HEK293 (cell line): ENCODE measurements at regions not wholly inside any gene's neighbourhood (a gene's known extent, or its start where the extent isn't known, plus 50 kb on each side); places are given as distances from the start of the nearest gene placed in this dataset.

Experiments used
- GLI2 ChIP-seq: fragments of 450-650 bp; formaldehyde crosslinking; IDR thresholded peaks from 2 replicates; pipeline ENCODE4; 2017; ENCODE audit warnings: missing biosample characterization, missing genetic modification characterization, low read depth, borderline replicate concordance
- KLF10 ChIP-seq: fragments of 450-650 bp; IDR thresholded peaks from 2 replicates; pipeline ENCODE4 v1.5.1; 2018; ENCODE audit warnings: missing biosample characterization, mild to moderate bottlenecking, missing genetic modification characterization
- PRDM1 ChIP-seq: fragments of 450-650 bp; formaldehyde crosslinking; IDR thresholded peaks from 2 replicates; pipeline ENCODE4; 2016; ENCODE audit warnings: missing biosample characterization, missing genetic modification characterization
- ZNF146 ChIP-seq: fragments of 450-650 bp; formaldehyde crosslinking; IDR thresholded peaks from 2 replicates; pipeline ENCODE4 v1.5.1; 2016; ENCODE audit warnings: missing biosample characterization, missing genetic modification characterization
- ZNF548 ChIP-seq: fragments of 450-650 bp; formaldehyde crosslinking; IDR thresholded peaks from 2 replicates; pipeline ENCODE4 v1.5.1; 2016; ENCODE audit warnings: missing biosample characterization, missing genetic modification characterization
- ZNF707 ChIP-seq: fragments of 450-650 bp; formaldehyde crosslinking; IDR thresholded peaks from 2 replicates; pipeline ENCODE4 v1.5.1; 2016; ENCODE audit warnings: missing biosample characterization, missing genetic modification characterization
- TF ChIP-seq, protein P1 (sequence below): fragments of 450-650 bp; formaldehyde crosslinking; IDR thresholded peaks from 2 replicates; pipeline ENCODE4 v1.5.1; 2016; ENCODE audit warnings: missing biosample characterization, missing genetic modification characterization
- TF ChIP-seq, protein P2 (sequence below): fragments of 450-650 bp; formaldehyde crosslinking; IDR thresholded peaks from 2 replicates; pipeline ENCODE4 v1.5.1; 2016; ENCODE audit warnings: missing biosample characterization, missing genetic modification characterization, borderline replicate concordance
- TF ChIP-seq, protein P3 (sequence below): fragments of 450-650 bp; IDR thresholded peaks from 2 replicates; pipeline ENCODE4 v1.5.1; 2018; ENCODE audit warnings: missing biosample characterization, mild to moderate bottlenecking, missing genetic modification characterization
- TF ChIP-seq, protein P4 (sequence below): fragments of 450-650 bp; formaldehyde crosslinking; IDR thresholded peaks from 2 replicates; pipeline ENCODE4 v1.5.1; 2016; ENCODE audit warnings: missing biosample characterization, missing genetic modification characterization
- TF ChIP-seq, protein P5 (sequence below): fragments of 450-650 bp; formaldehyde crosslinking; IDR thresholded peaks from 2 replicates; pipeline ENCODE4 v1.5.1; 2016; ENCODE audit warnings: missing biosample characterization, missing genetic modification characterization

DNA sequence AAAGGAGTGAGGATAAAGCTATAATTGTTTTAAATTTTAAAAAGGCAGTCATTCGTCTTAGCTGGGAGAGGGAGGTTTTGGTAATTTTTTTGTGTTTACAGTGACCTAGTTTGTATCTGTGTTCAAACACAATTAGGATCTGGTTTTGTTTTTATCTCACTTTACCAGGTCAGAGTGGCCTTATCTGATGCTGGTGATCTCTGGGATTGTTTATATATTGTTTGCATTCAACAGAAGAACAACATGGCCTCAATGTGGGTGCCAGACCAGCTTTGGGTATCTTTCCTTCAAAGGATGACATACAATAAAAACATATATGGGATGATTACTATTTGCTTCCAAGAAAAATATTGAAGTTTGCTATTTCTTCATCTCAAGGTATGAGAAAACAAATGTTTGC, 272.2 kb upstream of the UGT8 start:
- TF ChIP-seq PRDM1 (tag by site-specific recombination) (no peak), ZNF146 (tag by site-specific recombination) (no peak), ZNF548 (tag by site-specific recombination) (no peak), ZNF707 (tag by site-specific recombination) (no peak), GLI2 (tag by site-specific recombination) (no peak), KLF10 (tag by site-specific recombination) (no peak)
- TF ChIP-seq, protein P1, sequence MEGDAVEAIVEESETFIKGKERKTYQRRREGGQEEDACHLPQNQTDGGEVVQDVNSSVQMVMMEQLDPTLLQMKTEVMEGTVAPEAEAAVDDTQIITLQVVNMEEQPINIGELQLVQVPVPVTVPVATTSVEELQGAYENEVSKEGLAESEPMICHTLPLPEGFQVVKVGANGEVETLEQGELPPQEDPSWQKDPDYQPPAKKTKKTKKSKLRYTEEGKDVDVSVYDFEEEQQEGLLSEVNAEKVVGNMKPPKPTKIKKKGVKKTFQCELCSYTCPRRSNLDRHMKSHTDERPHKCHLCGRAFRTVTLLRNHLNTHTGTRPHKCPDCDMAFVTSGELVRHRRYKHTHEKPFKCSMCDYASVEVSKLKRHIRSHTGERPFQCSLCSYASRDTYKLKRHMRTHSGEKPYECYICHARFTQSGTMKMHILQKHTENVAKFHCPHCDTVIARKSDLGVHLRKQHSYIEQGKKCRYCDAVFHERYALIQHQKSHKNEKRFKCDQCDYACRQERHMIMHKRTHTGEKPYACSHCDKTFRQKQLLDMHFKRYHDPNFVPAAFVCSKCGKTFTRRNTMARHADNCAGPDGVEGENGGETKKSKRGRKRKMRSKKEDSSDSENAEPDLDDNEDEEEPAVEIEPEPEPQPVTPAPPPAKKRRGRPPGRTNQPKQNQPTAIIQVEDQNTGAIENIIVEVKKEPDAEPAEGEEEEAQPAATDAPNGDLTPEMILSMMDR (tag by site-specific recombination) = no peak
- TF ChIP-seq, protein P2, sequence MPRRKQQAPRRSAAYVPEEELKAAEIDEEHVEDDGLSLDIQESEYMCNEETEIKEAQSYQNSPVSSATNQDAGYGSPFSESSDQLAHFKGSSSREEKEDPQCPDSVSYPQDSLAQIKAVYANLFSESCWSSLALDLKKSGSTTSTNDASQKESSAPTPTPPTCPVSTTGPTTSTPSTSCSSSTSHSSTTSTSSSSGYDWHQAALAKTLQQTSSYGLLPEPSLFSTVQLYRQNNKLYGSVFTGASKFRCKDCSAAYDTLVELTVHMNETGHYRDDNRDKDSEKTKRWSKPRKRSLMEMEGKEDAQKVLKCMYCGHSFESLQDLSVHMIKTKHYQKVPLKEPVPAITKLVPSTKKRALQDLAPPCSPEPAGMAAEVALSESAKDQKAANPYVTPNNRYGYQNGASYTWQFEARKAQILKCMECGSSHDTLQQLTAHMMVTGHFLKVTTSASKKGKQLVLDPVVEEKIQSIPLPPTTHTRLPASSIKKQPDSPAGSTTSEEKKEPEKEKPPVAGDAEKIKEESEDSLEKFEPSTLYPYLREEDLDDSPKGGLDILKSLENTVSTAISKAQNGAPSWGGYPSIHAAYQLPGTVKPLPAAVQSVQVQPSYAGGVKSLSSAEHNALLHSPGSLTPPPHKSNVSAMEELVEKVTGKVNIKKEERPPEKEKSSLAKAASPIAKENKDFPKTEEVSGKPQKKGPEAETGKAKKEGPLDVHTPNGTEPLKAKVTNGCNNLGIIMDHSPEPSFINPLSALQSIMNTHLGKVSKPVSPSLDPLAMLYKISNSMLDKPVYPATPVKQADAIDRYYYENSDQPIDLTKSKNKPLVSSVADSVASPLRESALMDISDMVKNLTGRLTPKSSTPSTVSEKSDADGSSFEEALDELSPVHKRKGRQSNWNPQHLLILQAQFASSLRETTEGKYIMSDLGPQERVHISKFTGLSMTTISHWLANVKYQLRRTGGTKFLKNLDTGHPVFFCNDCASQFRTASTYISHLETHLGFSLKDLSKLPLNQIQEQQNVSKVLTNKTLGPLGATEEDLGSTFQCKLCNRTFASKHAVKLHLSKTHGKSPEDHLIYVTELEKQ = no peak
- TF ChIP-seq, protein P3, sequence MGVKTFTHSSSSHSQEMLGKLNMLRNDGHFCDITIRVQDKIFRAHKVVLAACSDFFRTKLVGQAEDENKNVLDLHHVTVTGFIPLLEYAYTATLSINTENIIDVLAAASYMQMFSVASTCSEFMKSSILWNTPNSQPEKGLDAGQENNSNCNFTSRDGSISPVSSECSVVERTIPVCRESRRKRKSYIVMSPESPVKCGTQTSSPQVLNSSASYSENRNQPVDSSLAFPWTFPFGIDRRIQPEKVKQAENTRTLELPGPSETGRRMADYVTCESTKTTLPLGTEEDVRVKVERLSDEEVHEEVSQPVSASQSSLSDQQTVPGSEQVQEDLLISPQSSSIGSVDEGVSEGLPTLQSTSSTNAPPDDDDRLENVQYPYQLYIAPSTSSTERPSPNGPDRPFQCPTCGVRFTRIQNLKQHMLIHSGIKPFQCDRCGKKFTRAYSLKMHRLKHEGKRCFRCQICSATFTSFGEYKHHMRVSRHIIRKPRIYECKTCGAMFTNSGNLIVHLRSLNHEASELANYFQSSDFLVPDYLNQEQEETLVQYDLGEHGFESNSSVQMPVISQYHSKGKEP (tag by site-specific recombination) = no peak
- TF ChIP-seq, protein P4, sequence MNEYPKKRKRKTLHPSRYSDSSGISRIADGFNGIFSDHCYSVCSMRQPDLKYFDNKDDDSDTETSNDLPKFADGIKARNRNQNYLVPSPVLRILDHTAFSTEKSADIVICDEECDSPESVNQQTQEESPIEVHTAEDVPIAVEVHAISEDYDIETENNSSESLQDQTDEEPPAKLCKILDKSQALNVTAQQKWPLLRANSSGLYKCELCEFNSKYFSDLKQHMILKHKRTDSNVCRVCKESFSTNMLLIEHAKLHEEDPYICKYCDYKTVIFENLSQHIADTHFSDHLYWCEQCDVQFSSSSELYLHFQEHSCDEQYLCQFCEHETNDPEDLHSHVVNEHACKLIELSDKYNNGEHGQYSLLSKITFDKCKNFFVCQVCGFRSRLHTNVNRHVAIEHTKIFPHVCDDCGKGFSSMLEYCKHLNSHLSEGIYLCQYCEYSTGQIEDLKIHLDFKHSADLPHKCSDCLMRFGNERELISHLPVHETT (tag by site-specific recombination) = no peak
- TF ChIP-seq, protein P5, sequence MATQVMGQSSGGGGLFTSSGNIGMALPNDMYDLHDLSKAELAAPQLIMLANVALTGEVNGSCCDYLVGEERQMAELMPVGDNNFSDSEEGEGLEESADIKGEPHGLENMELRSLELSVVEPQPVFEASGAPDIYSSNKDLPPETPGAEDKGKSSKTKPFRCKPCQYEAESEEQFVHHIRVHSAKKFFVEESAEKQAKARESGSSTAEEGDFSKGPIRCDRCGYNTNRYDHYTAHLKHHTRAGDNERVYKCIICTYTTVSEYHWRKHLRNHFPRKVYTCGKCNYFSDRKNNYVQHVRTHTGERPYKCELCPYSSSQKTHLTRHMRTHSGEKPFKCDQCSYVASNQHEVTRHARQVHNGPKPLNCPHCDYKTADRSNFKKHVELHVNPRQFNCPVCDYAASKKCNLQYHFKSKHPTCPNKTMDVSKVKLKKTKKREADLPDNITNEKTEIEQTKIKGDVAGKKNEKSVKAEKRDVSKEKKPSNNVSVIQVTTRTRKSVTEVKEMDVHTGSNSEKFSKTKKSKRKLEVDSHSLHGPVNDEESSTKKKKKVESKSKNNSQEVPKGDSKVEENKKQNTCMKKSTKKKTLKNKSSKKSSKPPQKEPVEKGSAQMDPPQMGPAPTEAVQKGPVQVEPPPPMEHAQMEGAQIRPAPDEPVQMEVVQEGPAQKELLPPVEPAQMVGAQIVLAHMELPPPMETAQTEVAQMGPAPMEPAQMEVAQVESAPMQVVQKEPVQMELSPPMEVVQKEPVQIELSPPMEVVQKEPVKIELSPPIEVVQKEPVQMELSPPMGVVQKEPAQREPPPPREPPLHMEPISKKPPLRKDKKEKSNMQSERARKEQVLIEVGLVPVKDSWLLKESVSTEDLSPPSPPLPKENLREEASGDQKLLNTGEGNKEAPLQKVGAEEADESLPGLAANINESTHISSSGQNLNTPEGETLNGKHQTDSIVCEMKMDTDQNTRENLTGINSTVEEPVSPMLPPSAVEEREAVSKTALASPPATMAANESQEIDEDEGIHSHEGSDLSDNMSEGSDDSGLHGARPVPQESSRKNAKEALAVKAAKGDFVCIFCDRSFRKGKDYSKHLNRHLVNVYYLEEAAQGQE (tag by site-specific recombination) = no peak
